ENCODE measurements at regions not wholly inside any gene's neighbourhood (a gene's known extent, or its start where the extent isn't known, plus 50 kb on each side); places are given as distances from the start of the nearest gene placed in this dataset.

GRCh38 chr1:188117436-188117835, 1288.7 kb downstream of the PLA2G4A start:
- H3K4me1 Mint-ChIP-seq: peaks cover 3% of the 10 kb centered on the region; the same call in 2 of the 3 replicates
- no peak overlapping the region for H3K4me3 Mint-ChIP-seq
- no peaks in the 10 kb centered on the region for H3K9me2 ChIP-seq (ENCODE audit: insufficient read depth)
- no peaks in the 10 kb centered on the region for H3K9me3 Mint-ChIP-seq
- no peaks in the 10 kb centered on the region for H4K20me1 ChIP-seq (replicated peaks; ENCODE audit: insufficient read depth)
- no peaks in the 10 kb centered on the region for H3K36me3 ChIP-seq (ENCODE audit: insufficient read depth)
- H3K27me3 ChIP-seq (ENCODE audit: insufficient read depth): no peaks in the 10 kb centered on the region
- H3K4me1 ChIP-seq (ENCODE audit: insufficient read depth): no peaks in the 10 kb centered on the region
- no peak for TF ChIP-seq JUNB (IDR thresholded peaks at IDR 0.05; ENCODE audit: unreplicated experiment)
- no peak for TF ChIP-seq REST (IDR thresholded peaks at IDR 0.05; ENCODE audit: unreplicated experiment)
- no peak for TF ChIP-seq EZH2phosphoT487 (IDR thresholded peaks at IDR 0.05; ENCODE audit: unreplicated experiment)
- TF ChIP-seq NANOG (IDR thresholded peaks at IDR 0.05; ENCODE audit: borderline replicate concordance): no peak
- no peak for TF ChIP-seq CREB1 (CRISPR knock-in tag; IDR thresholded peaks at IDR 0.05; ENCODE audit: low read depth)
- no peak for TF ChIP-seq ZNF331 (CRISPR knock-in tag; IDR thresholded peaks at IDR 0.05; ENCODE audit: low read depth)
- TF ChIP-seq ETS1 (IDR thresholded peaks at IDR 0.05): no peak
- TF ChIP-seq CTCF (conservative IDR thresholded peaks at IDR 0.05; ENCODE audit: low read depth in 2 of 2): no peak
- no peak for TF ChIP-seq ZNF114 (CRISPR knock-in tag; IDR thresholded peaks at IDR 0.05)
- TF ChIP-seq ZNF462 (CRISPR knock-in tag; IDR thresholded peaks at IDR 0.05): no peak
- no peak for TF ChIP-seq EZH2 (IDR thresholded peaks at IDR 0.05; ENCODE audit: low read depth, unreplicated experiment)
- no peak for TF ChIP-seq STAT1 (IDR thresholded peaks at IDR 0.05; ENCODE audit: unreplicated experiment)
- TF ChIP-seq POLR2AphosphoS5 (IDR thresholded peaks at IDR 0.05; ENCODE audit: low read depth): no peak
- H2AFZ ChIP-seq: peak overlapping the region; percentile 43; the same call in 1 of the 2 replicates
- no peak overlapping the region for H3K4me2 ChIP-seq
- H3K4me3 ChIP-seq: no peak overlapping the region
- H3K79me2 ChIP-seq (replicated peaks; ENCODE audit: insufficient read depth): no peaks in the 10 kb centered on the region
- no peak for DNase-seq (ENCODE audit: low spot score)
- no peaks in the 10 kb centered on the region for H3F3A ChIP-seq (replicated peaks; ENCODE audit: low read depth)
- H3K27ac ChIP-seq (ENCODE audit: low read depth): no peak overlapping the region
- H3K36me3 Mint-ChIP-seq (ENCODE audit: low read depth): no peaks in the 10 kb centered on the region
- ATAC-seq: no peak
- no peak overlapping the region for H3K27ac Mint-ChIP-seq
- no peaks in the 10 kb centered on the region for H3K27me3 Mint-ChIP-seq (ENCODE audit: insufficient read depth, low read depth, poor library complexity)

Measured in GM23338 (cell line).